NT2/D1 (cell line): ENCODE measurements at regions not wholly inside any gene's neighbourhood (a gene's known extent, or its start where the extent isn't known, plus 50 kb on each side); places are given as distances from the start of the nearest gene placed in this dataset.
"Not testable (repeated sequence)": the region's sequence is repeated elsewhere in the genome, so short reads cannot be mapped to it uniquely, and the experiment has no call there.

Experiments used
- DNase-seq: peaks from one replicate; pipeline ENCODE4 v3.0.0-alpha.2; 2011; ENCODE audit warnings: low read depth, low spot score
- H3K27me3 ChIP-seq: 2 replicates; pipeline ENCODE4 v1.6.0; 2011; ENCODE audit warnings: mild to moderate bottlenecking; ENCODE audit not compliant: insufficient read length, insufficient read depth
- H3K36me3 ChIP-seq: 2 replicates; pipeline ENCODE4 v1.6.1; 2011; ENCODE audit warnings: mild to moderate bottlenecking, low read length, mixed read lengths; ENCODE audit not compliant: insufficient read depth, insufficient read length
- H3K4me1 ChIP-seq: 2 replicates; pipeline ENCODE4 v1.5.1; 2011; ENCODE audit not compliant: insufficient read depth, insufficient read length
- H3K4me3 ChIP-seq: 2 replicates; pipeline ENCODE4 v1.5.1; 2011; ENCODE audit warnings: low read depth; ENCODE audit not compliant: insufficient read length
- H3K9ac ChIP-seq: 2 replicates; pipeline ENCODE4 v1.6.0; 2011; ENCODE audit warnings: low read depth; ENCODE audit not compliant: insufficient read length
- H3K9me3 ChIP-seq: 2 replicates; pipeline ENCODE4 v1.5.1; 2011; ENCODE audit warnings: mild to moderate bottlenecking, low read length; ENCODE audit not compliant: insufficient read depth
- SUZ12 ChIP-seq: IDR thresholded peaks from 2 replicates; pipeline ENCODE4 v1.6.1; 2011; ENCODE audit not compliant: insufficient read length, insufficient read depth; ENCODE audit errors: extremely low read depth
- YY1 ChIP-seq: IDR thresholded peaks from 2 replicates; pipeline ENCODE4 v1.6.1; 2011; ENCODE audit not compliant: insufficient read length, insufficient read depth
- ZNF274 ChIP-seq: IDR thresholded peaks from 2 replicates; pipeline ENCODE4 v1.6.1; 2011; ENCODE audit warnings: mild to moderate bottlenecking, low read depth, low read length

DNA sequence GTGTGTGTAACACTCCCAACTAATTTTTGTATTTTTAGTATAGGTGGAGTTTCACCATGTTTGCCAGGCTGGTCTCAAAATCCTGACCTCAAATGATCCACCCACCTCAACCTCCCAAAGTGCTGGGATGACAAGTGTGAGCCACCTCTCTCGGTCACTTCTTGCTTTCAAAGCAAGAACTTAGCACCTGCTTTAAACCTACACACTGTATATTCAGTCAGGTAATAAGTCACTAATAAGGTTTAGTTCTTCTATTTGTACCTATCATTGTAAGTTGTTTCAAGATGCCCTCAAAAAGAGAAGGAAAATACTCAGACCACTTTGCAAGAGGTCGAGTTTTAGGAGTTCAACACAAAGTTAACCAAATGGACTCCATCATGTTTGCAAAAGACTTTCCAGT is 431.3 kb downstream of the MRPL39 start:
- TF ChIP-seq ZNF274: no peak
- no peak for TF ChIP-seq SUZ12
- TF ChIP-seq YY1: no peak
- Histone ChIP-seq H3K4me3 (no peak overlapping the region), H3K9me3 (no peaks in the 10 kb centered on the region), H3K9ac (no peak overlapping the region), H3K4me1 (no peaks in the 10 kb centered on the region), H3K36me3 (no peaks in the 10 kb centered on the region), H3K27me3 (no peaks in the 10 kb centered on the region)
- no peak for DNase-seq

GRCh38 chr21:25171438-25171837 is 435.8 kb downstream of the MRPL39 start:
- DNase-seq: no peak
- H3K36me3 ChIP-seq: no peaks in the 10 kb centered on the region
- no peaks in the 10 kb centered on the region for H3K4me1 ChIP-seq
- no peak overlapping the region for H3K9ac ChIP-seq
- H3K9me3 ChIP-seq: peaks cover 12% of the 10 kb centered on the region; the same call in 1 of the 2 replicates
- TF ChIP-seq YY1 (no peak), SUZ12 (no peak), ZNF274 (no peak)
- no peak overlapping the region for H3K4me3 ChIP-seq
- no peaks in the 10 kb centered on the region for H3K27me3 ChIP-seq

DNA sequence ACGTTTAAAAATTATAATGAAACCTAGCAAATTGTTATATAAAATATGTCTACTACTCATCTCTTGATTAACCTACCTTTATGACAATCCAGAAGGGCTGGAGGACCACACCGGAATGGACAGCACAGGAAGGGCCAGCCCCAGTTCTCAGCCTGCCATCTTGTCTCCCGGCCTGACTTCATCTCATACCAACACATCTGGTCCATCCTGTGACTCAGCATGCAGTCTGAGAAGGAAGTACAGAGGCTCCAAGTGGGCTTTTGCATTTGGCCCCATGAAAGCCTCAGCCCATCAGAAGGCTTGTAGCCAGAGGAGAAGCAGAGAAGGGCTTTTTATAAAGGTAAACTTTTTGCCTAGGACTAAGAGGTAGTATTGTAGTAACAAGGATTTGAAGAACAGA is 436.6 kb downstream of the MRPL39 start:
- Histone ChIP-seq H3K36me3 (no peaks in the 10 kb centered on the region), H3K4me3 (no peak overlapping the region), H3K27me3 (no peaks in the 10 kb centered on the region), H3K9me3 (peaks cover 12% of the 10 kb centered on the region; the same call in 1 of the 2 replicates), H3K9ac (no peak overlapping the region), H3K4me1 (no peaks in the 10 kb centered on the region)
- DNase-seq: no peak
- TF ChIP-seq ZNF274: no peak
- no peak for TF ChIP-seq YY1
- no peak for TF ChIP-seq SUZ12

GRCh38 chr21:25169370-25169769 is 437.9 kb downstream of the MRPL39 start:
- no peaks in the 10 kb centered on the region for H3K4me1 ChIP-seq
- H3K36me3 ChIP-seq: no peaks in the 10 kb centered on the region
- no peak overlapping the region for H3K9ac ChIP-seq
- H3K27me3 ChIP-seq: no peaks in the 10 kb centered on the region
- H3K4me3 ChIP-seq: no peak overlapping the region
- no peak for DNase-seq
- no peak for TF ChIP-seq YY1
- peaks cover 12% of the 10 kb centered on the region; the same call in 1 of the 2 replicates for H3K9me3 ChIP-seq

DNA sequence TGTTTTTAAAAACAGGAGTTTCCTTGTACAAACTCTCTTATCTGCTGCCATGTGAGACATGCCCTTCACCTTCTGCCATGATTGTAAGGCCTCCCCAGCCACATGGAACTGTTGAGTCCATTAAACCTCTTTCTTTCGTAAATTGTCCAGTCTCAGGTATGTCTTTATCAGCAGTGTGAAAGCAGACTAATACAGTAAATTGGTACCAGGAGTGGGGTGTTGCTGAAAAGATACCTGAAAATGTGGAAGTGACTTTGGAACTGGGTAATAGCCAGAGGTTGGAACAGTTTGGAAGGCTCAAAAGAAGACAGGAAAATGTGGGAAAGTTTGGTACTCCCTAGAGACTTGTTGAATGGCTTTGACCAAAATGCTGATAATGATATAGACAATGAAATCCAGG is 440.4 kb downstream of the MRPL39 start:
- H3K9me3 ChIP-seq: peaks cover 12% of the 10 kb centered on the region; the same call in 1 of the 2 replicates
- not testable (repeated sequence) for DNase-seq, H3K36me3 ChIP-seq, H3K4me1 ChIP-seq, H3K27me3 ChIP-seq, H3K4me3 ChIP-seq, H3K9ac ChIP-seq

DNA sequence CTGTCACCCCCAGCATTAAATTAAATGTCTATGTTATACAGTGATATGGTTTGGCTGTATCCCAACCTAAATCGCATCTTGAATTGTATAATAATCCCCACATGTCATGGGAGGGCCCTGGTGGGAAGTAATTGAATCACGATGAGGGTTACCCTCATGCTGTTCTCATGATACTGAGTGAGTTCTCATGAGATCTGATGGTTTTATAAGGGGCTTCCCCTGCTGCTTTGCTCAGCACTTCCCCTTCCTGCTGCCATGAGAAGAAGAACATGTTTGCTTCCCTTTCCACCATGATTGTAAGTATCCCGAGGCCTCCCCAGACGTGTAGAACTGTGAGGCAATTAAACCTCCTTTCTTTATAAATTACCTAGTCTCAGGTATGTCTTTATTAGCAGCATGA is 445.7 kb downstream of the MRPL39 start:
- no peak for TF ChIP-seq YY1
- no peak for TF ChIP-seq ZNF274
- no peaks in the 10 kb centered on the region for H3K36me3 ChIP-seq
- no peak overlapping the region for H3K4me3 ChIP-seq
- DNase-seq: no peak
- H3K9me3 ChIP-seq: no peaks in the 10 kb centered on the region
- no peaks in the 10 kb centered on the region for H3K4me1 ChIP-seq
- no peaks in the 10 kb centered on the region for H3K27me3 ChIP-seq
- H3K9ac ChIP-seq: no peak overlapping the region

DNA sequence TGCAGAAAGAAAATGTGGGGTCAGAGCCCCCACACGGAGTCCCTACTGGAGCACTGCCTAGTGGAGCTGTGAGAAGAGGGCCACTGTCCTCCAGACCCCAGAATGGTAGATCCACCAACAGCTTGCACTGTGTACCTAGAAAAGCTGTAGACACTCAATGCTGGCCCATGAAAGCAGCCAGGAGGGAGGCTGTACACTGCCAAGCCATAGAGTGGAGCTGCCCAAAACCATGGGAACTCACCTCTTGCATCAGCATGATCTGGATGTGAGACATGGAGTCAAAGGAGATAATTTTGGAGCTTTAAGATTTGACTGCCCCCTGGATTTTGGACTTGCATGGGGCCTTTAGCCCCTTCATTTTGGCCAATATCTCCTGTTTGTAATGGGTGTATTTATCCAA is 452.3 kb downstream of the MRPL39 start:
- H3K4me1 ChIP-seq, H3K36me3 ChIP-seq, H3K4me3 ChIP-seq, DNase-seq, H3K27me3 ChIP-seq, H3K9ac ChIP-seq: not testable (repeated sequence)
- H3K9me3 ChIP-seq: peaks cover 30% of the 10 kb centered on the region; the same call in 1 of the 2 replicates

- TF ChIP-seq YY1: no peak
- no peak for TF ChIP-seq SUZ12
- no peak for TF ChIP-seq ZNF274
- Histone ChIP-seq H3K27me3 (no peaks in the 10 kb centered on the region), H3K9ac (no peak overlapping the region), H3K36me3 (no peaks in the 10 kb centered on the region), H3K9me3 (peaks cover 11% of the 10 kb centered on the region; the same call in 1 of the 2 replicates), H3K4me3 (no peak overlapping the region), H3K4me1 (no peaks in the 10 kb centered on the region)
- DNase-seq: no peak
Measured at GRCh38 chr21:25149022-25149421, 458.3 kb downstream of the MRPL39 start.
